A673 (cell line): ENCODE measurements at regions not wholly inside any gene's neighbourhood (a gene's known extent, or its start where the extent isn't known, plus 50 kb on each side); places are given as distances from the start of the nearest gene placed in this dataset.

Experiments used
- EZH2 ChIP-seq: fragments of 200-600 bp; sonication (generic); IDR thresholded peaks from 2 replicates; pipeline ENCODE4 v1.6.1; 2017; ENCODE audit warnings: borderline replicate concordance, low read depth, mild to moderate bottlenecking, mixed read lengths, antibody characterized with exemption, low read length; ENCODE audit not compliant: poor library complexity, severe bottlenecking
- TF ChIP-seq, protein P1 (sequence below): fragments of 300-800, 200-600 bp; sonication (generic); conservative IDR thresholded peaks from 2 replicates; pipeline ENCODE4 v1.5.1; 2017; ENCODE audit warnings: low read depth, mild to moderate bottlenecking, antibody characterized with exemption, low read length, moderate library complexity, mixed read lengths

DNA sequence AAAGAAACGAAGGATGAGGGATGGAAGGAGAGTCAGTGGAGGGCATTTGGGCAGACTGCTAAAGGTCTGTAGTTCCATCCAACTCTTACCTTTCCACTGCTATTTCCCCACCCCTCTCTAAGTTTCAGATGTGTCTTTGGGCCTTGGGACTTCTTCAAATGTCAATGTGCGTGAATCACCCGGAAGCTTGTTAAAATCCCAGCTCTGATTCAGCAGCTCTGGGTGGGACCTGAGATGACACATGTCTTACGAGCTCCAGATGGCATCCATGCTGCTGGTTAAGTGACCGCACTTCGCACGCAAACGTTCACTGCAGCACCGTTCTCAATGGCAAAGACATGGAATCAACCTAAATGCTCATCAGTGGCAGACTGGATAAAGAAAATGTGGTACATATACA is 309.9 kb downstream of the VRK1 start:
- no peak for TF ChIP-seq EZH2
- TF ChIP-seq, protein P1, sequence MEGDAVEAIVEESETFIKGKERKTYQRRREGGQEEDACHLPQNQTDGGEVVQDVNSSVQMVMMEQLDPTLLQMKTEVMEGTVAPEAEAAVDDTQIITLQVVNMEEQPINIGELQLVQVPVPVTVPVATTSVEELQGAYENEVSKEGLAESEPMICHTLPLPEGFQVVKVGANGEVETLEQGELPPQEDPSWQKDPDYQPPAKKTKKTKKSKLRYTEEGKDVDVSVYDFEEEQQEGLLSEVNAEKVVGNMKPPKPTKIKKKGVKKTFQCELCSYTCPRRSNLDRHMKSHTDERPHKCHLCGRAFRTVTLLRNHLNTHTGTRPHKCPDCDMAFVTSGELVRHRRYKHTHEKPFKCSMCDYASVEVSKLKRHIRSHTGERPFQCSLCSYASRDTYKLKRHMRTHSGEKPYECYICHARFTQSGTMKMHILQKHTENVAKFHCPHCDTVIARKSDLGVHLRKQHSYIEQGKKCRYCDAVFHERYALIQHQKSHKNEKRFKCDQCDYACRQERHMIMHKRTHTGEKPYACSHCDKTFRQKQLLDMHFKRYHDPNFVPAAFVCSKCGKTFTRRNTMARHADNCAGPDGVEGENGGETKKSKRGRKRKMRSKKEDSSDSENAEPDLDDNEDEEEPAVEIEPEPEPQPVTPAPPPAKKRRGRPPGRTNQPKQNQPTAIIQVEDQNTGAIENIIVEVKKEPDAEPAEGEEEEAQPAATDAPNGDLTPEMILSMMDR: no peak
